HG03520 (cell line): ENCODE measurements at regions not wholly inside any gene's neighbourhood (a gene's known extent, or its start where the extent isn't known, plus 50 kb on each side); places are given as distances from the start of the nearest gene placed in this dataset.
"Not testable (repeated sequence)": the region's sequence is repeated elsewhere in the genome, so short reads cannot be mapped to it uniquely, and the experiment has no call there.

Experiments used
- ATAC-seq: cut with Tn5 transposase; IDR thresholded peaks from one replicate; pipeline ENCODE4 v1.9.1; 2021; ENCODE audit warnings: mild to moderate bottlenecking, moderate library complexity; ENCODE audit not compliant: unreplicated experiment

- peak; percentile 55 for ATAC-seq
Observed at GRCh38 chr4:170234800-170235199, 145.0 kb upstream of the AADAT start.

DNA sequence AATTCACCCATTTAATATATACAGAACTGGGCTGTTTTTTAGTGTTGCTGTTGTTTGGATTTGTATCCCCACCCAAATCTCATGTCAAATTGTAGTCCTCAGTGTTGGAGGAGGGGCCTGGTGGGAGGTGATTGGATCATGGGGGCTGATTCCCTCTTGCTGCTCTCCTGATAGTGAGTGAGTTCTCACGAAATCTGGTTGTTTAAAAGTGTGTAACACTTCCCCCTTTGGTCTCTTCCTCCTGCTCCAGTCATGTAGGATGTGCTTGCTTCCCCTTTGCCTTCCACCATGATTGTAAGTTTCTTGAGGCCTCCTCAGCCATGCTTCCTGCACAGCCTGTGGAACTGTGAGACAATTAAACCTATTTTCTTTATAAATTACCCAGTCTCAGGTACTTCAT, 141.6 kb upstream of the AADAT start:
- ATAC-seq = no peak

DNA sequence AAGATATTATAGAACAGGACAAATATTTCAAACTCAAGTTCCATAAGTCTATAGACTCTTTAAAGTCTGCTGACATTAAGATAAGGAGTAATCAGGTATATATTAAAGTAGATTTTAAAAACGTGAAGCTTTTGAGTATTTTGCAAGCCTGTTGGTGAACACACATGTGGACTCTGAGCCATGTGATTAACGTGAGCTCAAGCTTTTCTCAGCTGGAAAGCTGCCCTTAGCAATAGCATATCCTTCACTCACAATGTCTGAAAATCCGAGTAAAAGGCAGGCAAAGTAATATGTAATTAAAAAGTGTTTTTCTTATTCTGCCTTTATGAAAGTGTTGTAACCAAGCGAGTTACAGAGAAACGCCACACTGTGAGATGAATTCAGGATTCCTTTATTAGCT, 140.5 kb upstream of the AADAT start:
- ATAC-seq = no peak

- ATAC-seq = no peak
Observed at GRCh38 chr4:170229006-170229405, 139.2 kb upstream of the AADAT start.

- ATAC-seq = no peak
Observed at GRCh38 chr4:170227928-170228327, 138.2 kb upstream of the AADAT start.

DNA sequence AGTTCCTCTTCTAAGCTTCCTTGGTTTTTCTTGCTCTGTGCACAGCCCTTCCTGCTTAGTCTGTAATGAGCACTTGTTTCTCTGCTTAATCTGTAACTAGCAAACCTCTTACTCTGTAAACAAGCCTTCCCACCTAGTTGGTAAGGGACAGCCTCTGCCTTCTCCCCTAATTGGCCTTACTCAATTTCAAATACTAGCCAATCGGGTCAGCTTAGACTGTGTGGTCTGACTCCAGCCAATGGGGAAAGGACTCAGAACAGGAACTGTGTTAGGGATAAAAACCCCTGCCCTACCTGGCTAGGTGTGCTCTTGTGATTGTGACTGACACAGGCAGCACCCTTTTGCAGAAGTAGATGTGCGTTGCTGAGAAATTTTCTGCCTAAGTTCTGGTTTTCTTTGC, 136.5 kb upstream of the AADAT start:
- no peak for ATAC-seq

DNA sequence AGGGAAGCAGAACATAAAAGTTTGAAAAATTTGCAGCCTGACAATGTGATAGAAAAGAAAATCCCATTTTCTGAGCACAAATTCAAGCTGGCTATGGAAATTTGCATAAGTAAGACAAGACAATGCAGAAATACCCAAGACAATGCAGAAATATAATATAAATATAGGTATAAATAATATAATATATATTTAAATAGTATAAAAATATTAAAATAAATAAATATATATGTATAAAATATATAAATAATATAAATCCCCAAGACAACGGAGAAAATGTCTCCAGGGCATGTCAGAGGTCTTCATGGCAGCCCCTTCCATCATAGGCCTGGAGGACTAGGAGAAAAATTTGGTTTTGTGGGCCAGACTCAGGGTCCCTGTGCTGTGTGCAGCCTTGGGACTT, 125.0 kb upstream of the AADAT start:
- ATAC-seq = no peak

GRCh38 chr4:170214101-170214500, 124.3 kb upstream of the AADAT start:
- no peak for ATAC-seq

DNA sequence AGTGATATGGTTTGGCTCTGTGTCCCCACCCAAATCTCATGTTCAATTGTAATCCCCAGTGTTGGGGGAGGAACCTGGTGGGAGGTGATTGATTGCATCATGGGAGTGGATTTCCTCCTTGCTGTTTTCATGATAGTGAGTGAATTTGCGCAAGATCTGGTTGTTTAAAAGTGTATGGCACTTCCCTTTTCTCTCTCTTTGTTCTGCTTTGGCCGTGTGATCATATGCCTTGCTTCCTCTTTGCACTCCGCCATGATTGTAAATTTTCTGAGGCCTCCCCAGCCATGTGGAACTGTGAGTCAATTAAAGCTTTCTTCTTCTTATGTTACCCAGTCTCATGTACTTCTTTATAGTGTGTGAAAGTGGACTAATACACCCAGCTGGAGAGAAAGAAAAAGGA, 113.0 kb upstream of the AADAT start:
- peak; percentile 53 for ATAC-seq

DNA sequence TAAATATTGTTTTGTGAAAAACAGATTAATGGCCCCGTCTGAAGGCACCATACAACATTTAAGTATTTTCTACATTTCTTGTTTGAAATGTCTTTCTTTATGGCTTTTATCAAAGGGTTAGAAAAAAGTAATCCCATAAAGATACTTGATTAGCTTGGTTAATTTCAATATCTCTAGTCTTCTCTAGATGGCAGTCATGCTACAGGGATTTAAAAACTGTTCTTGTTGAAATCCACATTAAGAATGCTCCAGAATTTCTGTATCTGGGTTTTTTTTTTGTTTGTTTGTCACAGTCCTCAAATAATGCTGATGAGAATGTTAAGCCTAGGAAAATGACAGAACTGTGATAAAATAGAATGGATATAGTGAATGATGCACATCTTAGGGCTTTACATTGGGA, 109.0 kb upstream of the AADAT start:
- no peak for ATAC-seq

GRCh38 chr4:170194794-170195193, 105.0 kb upstream of the AADAT start:
- ATAC-seq = not testable (repeated sequence)

DNA sequence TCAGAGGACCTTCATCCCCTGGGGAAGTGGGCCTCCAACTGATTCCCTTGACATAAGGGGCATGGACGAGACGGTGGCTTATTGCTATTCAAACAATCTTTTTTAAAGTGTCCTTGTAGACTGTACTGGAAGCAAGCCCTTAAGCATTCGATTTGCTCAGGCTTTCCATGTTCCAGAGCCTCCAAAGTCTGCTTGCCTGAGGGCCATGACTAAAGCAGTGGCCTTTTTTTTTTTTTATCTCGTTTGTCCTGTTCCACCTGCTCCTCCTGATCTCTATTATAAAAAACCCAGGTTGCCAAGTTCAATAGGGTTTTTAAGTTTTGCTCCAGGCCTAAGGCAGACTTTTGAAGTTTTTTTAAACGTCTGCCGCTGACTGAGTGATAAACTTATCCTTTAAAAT, 103.7 kb upstream of the AADAT start:
- ATAC-seq = no peak

DNA sequence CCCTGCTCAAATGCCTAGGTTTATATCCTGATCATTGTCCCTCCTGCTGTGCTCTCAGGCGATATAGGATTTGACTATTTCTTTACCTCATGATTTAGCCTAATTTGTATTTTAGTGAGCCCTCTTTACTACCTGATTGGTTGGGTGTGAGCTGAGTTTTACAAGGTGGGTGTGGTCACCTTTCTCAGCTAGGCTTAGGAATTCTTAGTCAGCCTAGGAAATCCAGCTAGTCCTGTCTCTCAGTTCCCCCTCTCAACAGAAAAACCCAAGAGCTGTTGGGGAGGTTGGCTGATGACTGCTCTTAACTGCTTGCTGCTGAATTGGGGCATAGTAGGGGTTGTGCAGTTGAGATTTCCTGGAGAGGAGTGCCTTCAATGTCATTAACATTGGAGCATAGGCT, 100.5 kb upstream of the AADAT start:
- no peak for ATAC-seq

- ATAC-seq = no peak
Observed at GRCh38 chr4:170170861-170171260, 81.1 kb upstream of the AADAT start.

DNA sequence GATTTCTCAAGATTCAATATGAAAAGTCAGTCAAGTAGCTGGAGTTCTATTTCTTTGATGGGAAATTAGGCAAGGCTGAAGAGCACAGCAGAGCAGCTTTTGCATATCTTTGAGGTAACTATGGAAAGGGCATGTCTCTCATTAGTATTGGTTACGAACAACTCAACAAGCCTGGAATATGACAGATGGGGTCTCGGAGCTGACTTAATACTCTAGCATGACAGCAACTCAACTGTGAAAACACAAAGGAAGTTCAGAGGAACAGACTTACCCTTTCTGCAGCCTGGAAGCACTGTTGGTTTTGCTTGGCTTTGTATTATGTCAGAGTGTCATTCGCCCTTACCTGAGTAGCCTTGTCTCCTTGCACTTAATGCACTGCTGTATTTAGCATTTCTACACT, 79.9 kb upstream of the AADAT start:
- no peak for ATAC-seq

DNA sequence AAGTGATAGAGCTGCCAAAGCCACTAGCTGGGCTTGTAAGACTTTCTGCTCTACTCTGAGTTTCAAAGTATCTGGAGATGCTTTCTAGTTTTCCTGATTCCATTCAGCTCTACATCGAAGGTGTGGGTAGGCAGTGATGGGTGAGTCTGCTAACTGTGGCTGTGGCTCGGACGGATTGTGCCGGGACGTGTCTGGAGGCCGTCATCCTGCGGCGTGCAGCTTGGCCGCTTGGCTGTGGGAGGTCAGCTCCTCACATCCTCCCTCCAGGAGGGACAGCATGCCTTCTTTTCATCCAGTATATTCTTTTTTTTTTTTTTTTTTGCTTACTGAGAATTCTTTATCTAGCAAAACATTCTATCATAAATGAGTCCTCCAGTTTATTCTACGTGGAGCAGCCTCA, 77.9 kb upstream of the AADAT start:
- no peak for ATAC-seq

GRCh38 chr4:170166193-170166592, 76.4 kb upstream of the AADAT start:
- not testable (repeated sequence) for ATAC-seq

DNA sequence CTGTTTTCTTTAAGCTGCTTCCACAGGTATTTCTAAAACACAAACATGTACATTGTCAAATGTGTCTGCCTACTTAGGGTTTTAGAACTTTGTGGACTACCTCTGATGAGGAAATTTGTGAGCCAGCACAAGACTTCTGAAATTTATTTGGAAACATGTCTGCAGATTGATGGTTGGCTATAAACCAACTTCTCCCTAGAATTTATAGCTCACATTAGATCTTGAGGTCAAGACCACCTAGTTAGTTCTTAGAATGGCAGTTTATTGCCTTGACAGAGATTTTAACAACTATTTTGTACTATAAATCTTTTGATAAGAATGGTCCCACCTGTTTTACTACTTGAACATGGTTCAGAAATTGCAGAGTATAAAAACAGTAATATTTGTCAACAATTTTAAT, 72.7 kb upstream of the AADAT start:
- no peak for ATAC-seq

DNA sequence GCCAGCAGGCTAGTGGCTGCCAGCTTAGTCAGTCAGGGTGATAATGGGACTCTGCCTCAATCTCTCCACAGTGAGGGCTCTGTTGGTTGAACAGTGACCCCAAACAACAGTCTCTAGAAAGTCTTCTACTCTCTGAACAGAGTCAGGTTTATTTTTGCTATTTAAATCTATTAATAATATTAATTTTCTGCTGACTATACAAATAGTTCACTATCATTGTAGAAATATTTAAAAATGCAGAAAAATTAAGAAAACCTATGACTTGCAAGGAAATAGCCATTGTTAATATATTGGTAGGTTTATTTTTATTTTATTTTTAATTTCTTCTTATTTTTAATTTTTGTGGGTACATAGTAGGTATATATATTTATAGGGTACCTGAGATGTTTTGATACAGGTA, 67.9 kb upstream of the AADAT start:
- ATAC-seq = no peak

DNA sequence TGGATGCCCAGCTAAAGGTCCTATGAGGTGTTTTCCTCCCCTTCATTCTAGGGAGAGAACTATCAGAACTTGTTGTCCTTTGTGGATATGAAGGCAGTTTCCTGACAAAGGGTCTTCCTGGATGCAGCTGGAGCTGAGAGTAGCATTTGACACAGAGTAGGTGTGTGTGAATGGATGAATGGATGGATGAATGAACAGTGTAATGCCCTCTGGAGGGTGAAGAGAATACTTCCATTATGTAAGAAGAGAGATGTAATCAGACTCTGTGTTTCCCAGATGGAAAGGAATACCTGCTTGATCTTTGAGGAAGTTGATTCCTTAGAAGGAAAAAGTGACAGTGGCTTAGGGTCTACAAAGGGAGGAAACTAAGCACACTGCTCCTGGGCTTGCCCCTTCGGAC, 55.4 kb upstream of the AADAT start:
- ATAC-seq = no peak

GRCh38 chr4:170139764-170140163, 50.0 kb upstream of the AADAT start:
- no peak for ATAC-seq
